A673 (cell line): ENCODE measurements at regions not wholly inside any gene's neighbourhood (a gene's known extent, or its start where the extent isn't known, plus 50 kb on each side); places are given as distances from the start of the nearest gene placed in this dataset.
"Not testable (repeated sequence)": the region's sequence is repeated elsewhere in the genome, so short reads cannot be mapped to it uniquely, and the experiment has no call there.

ENCODE experiments used
- BruUV-seq: library from RNA; stranded (reverse); fragments of 400-500 nt; replicated peaks from 2 replicates; lab custom pipeline; 2021; lab: Mats Ljungman, UMichigan
- CTCF ChIA-PET: fragments of 300-600 bp; sonication (Branson Sonifier 250); formaldehyde crosslinking; loops from one replicate; lab custom pipeline; 2022; ENCODE audit warnings: antibody characterized with exemption; lab: Charles Lee
- POLR2A ChIA-PET: fragments of 300-600 bp; sonication (Branson Sonifier 250); formaldehyde crosslinking; loops from one replicate; lab custom pipeline; 2022; ENCODE audit warnings: antibody characterized with exemption; ENCODE audit not compliant: low non-redundant PET; lab: Charles Lee
- DNase-seq: peaks from one replicate; pipeline ENCODE4 v3.0.0-alpha.2; 2015; ENCODE audit warnings: low spot score
- H3K27ac ChIP-seq: fragments of 200-600 bp; sonication (generic); 2 replicates; pipeline ENCODE4 v1.5.1; 2016; ENCODE audit warnings: mixed run types, low read depth, mild to moderate bottlenecking, mixed read lengths, antibody characterized with exemption, low read length; ENCODE audit not compliant: poor library complexity, severe bottlenecking
- H3K27me3 ChIP-seq: fragments of 200-600 bp; sonication (generic); replicated peaks from 2 replicates; pipeline ENCODE4 v1.6.1; 2017; ENCODE audit warnings: mixed run types, low read depth, mild to moderate bottlenecking, mixed read lengths, antibody characterized with exemption, low read length; ENCODE audit not compliant: insufficient read depth, poor library complexity
- H3K36me3 ChIP-seq: fragments of 200-600 bp; sonication (generic); 2 replicates; pipeline ENCODE4 v1.6.1; 2016; ENCODE audit warnings: mixed run types, mild to moderate bottlenecking, mixed read lengths, antibody characterized with exemption, low read length; ENCODE audit not compliant: insufficient read depth, poor library complexity, severe bottlenecking
- H3K4me1 ChIP-seq: fragments of 200-600 bp; sonication (generic); 2 replicates; pipeline ENCODE4 v1.6.1; 2017; ENCODE audit warnings: mixed run types, mild to moderate bottlenecking, mixed read lengths, antibody characterized with exemption, low read length; ENCODE audit not compliant: insufficient read depth, poor library complexity, severe bottlenecking
- H3K4me3 ChIP-seq: fragments of 200-600 bp; sonication (generic); 2 replicates; pipeline ENCODE4 v1.5.1; 2016; ENCODE audit warnings: low read depth, mixed run types, mild to moderate bottlenecking, mixed read lengths, low read length; ENCODE audit not compliant: poor library complexity, severe bottlenecking
- H3K9me3 ChIP-seq: fragments of 200-600 bp; sonication (generic); 2 replicates; pipeline ENCODE4 v1.6.1; 2016; ENCODE audit warnings: mixed run types, low read depth, mild to moderate bottlenecking, mixed read lengths, antibody characterized with exemption, low read length; ENCODE audit not compliant: poor library complexity, severe bottlenecking
- CTCF ChIP-seq: fragments of 300-800, 200-600 bp; sonication (generic); conservative IDR thresholded peaks from 2 replicates; pipeline ENCODE4 v1.5.1; 2017; ENCODE audit warnings: low read depth, mild to moderate bottlenecking, antibody characterized with exemption, low read length, moderate library complexity, mixed read lengths
- EZH2 ChIP-seq: fragments of 200-600 bp; sonication (generic); IDR thresholded peaks from 2 replicates; pipeline ENCODE4 v1.6.1; 2017; ENCODE audit warnings: borderline replicate concordance, low read depth, mild to moderate bottlenecking, mixed read lengths, antibody characterized with exemption, low read length; ENCODE audit not compliant: poor library complexity, severe bottlenecking
- intact Hi-C: fragments of 100-400 bp; cut with micrococcal nuclease; formaldehyde crosslinking; loops from one replicate; pipeline ENCODE4 v1.10.0; 2022; ENCODE audit not compliant: unreplicated experiment

GRCh38 chr4:3628868-3629175 lies 96.6 kb upstream of the LRPAP1 start:
- H3K9me3 ChIP-seq = no peaks in the 10 kb centered on the region
- POLR2A ChIA-PET = no interaction called here
- CTCF ChIA-PET = no interaction called here
- BruUV-seq = no TSS peak
- no peaks in the 10 kb centered on the region for H3K36me3 ChIP-seq
- DNase-seq = no peak
- intact Hi-C loops = no loop called here
- no peak overlapping the region for H3K27ac ChIP-seq
- no peaks in the 10 kb centered on the region for H3K27me3 ChIP-seq
- H3K4me3 ChIP-seq = no peak overlapping the region
- no peaks in the 10 kb centered on the region for H3K4me1 ChIP-seq
- TF ChIP-seq EZH2 = no peak
- no peak for TF ChIP-seq CTCF

- H3K4me1 ChIP-seq, H3K9me3 ChIP-seq, H3K36me3 ChIP-seq, H3K27ac ChIP-seq, POLR2A ChIA-PET, H3K4me3 ChIP-seq, BruUV-seq, DNase-seq, CTCF ChIA-PET, H3K27me3 ChIP-seq, intact Hi-C loops: not testable (repeated sequence)
These were observed 96.0 kb upstream of the LRPAP1 start for GRCh38 chr4:3627967-3628867.

- H3K9me3 ChIP-seq, BruUV-seq, H3K27me3 ChIP-seq, intact Hi-C loops, H3K36me3 ChIP-seq, POLR2A ChIA-PET, CTCF ChIA-PET, DNase-seq, H3K27ac ChIP-seq, H3K4me3 ChIP-seq, H3K4me1 ChIP-seq: not testable (repeated sequence)
These were observed 95.2 kb upstream of the LRPAP1 start for GRCh38 chr4:3627456-3627855.

GRCh38 chr4:3626131-3626884 lies 94.1 kb upstream of the LRPAP1 start:
- CTCF ChIA-PET, H3K27me3 ChIP-seq, H3K4me3 ChIP-seq, H3K36me3 ChIP-seq, POLR2A ChIA-PET, H3K4me1 ChIP-seq, BruUV-seq, H3K9me3 ChIP-seq, intact Hi-C loops, H3K27ac ChIP-seq, DNase-seq: not testable (repeated sequence)

- H3K27ac ChIP-seq, H3K4me3 ChIP-seq, DNase-seq, H3K9me3 ChIP-seq, BruUV-seq, POLR2A ChIA-PET, H3K4me1 ChIP-seq, H3K36me3 ChIP-seq, intact Hi-C loops, CTCF ChIA-PET, H3K27me3 ChIP-seq: not testable (repeated sequence)
These were observed 93.2 kb upstream of the LRPAP1 start for GRCh38 chr4:3625286-3625875.

- H3K9me3 ChIP-seq, H3K27me3 ChIP-seq, H3K4me3 ChIP-seq, H3K36me3 ChIP-seq, BruUV-seq, H3K27ac ChIP-seq, intact Hi-C loops, POLR2A ChIA-PET, H3K4me1 ChIP-seq, CTCF ChIA-PET: not testable (repeated sequence)
- peak; percentile 33 for DNase-seq
These were observed 91.6 kb upstream of the LRPAP1 start for GRCh38 chr4:3623809-3624329.
